ENCODE measurements at regions not wholly inside any gene's neighbourhood (a gene's known extent, or its start where the extent isn't known, plus 50 kb on each side); places are given as distances from the start of the nearest gene placed in this dataset.

GRCh38 chr13:88294368-88294767, 623.2 kb downstream of the SLITRK5 start:
- no peak for TF ChIP-seq CTCF (IDR thresholded peaks at IDR 0.05; ENCODE audit: low read depth, low read length, poor library complexity, severe bottlenecking)
- TF ChIP-seq EZH2phosphoT487 (IDR thresholded peaks at IDR 0.05; ENCODE audit: borderline replicate concordance, low read length), result no peak
